CD4-positive, alpha-beta T cell (primary cell): ENCODE measurements at regions not wholly inside any gene's neighbourhood (a gene's known extent, or its start where the extent isn't known, plus 50 kb on each side); places are given as distances from the start of the nearest gene placed in this dataset.

Experiments used
- ATAC-seq: fragments of 200-7000 bp; cut with Tn5 transposase; one replicate; pipeline ENCODE4 v1.10.0; 2022; ENCODE audit warnings: mild to moderate bottlenecking; ENCODE audit not compliant: poor library complexity
- CTCF ChIA-PET: fragments of 350-600 bp; sonication (Branson Sonifier 250); formaldehyde crosslinking; loops from one replicate; lab custom pipeline; 2021; ENCODE audit warnings: antibody characterized with exemption, inconsistent platforms; lab: Charles Lee
- POLR2A ChIA-PET: fragments of 350-600 bp; sonication (Branson Sonifier 250); formaldehyde crosslinking; loops from one replicate; lab custom pipeline; 2021; ENCODE audit warnings: antibody characterized with exemption, inconsistent platforms; lab: Charles Lee
- DNase-seq, 14 experiments: peaks; one replicate each; pipeline ENCODE4 v3.0.0-alpha.2; 2013 to 2020; ENCODE audit warnings: mixed read lengths in 2 of 14
- H3K27ac ChIP-seq, 2 donors: one replicate each; pipeline versions ENCODE4 v1.5.1 to v1.7.0; 2013; ENCODE audit warnings: low read length in 2 of 2, low read depth in 1 of 2, mild to moderate bottlenecking in 1 of 2
- H3K27me3 ChIP-seq, 2 experiments: 1 replicate in 1 of 2; 2 replicates in 1 of 2; pipeline versions ENCODE4 v1.6.1 to v1.7.0; 2013; ENCODE audit warnings: low read length in 2 of 2, control low read depth in 1 of 2, mild to moderate bottlenecking in 1 of 2, moderate library complexity in 1 of 2; ENCODE audit not compliant: insufficient read depth in 2 of 2, control insufficient read depth in 1 of 2
- H3K36me3 ChIP-seq: one replicate; pipeline ENCODE4 v1.6.1; 2013; ENCODE audit warnings: low read length, control low read depth; ENCODE audit not compliant: insufficient read depth
- H3K4me1 ChIP-seq: one replicate; pipeline ENCODE4 v1.6.1; 2013; ENCODE audit warnings: low read length, control low read depth; ENCODE audit not compliant: insufficient read depth
- H3K4me3 ChIP-seq: one replicate; pipeline ENCODE4 v1.5.1; 2013; ENCODE audit warnings: mild to moderate bottlenecking, low read length, moderate library complexity
- H3K9me3 ChIP-seq, 2 experiments: 1 replicate in 1 of 2; 2 replicates in 1 of 2; pipeline versions ENCODE4 v1.6.1 to v1.7.0; 2013; ENCODE audit warnings: low read length in 2 of 2, mild to moderate bottlenecking in 2 of 2, control low read depth in 1 of 2, moderate library complexity in 1 of 2; ENCODE audit not compliant: control insufficient read depth in 1 of 2, insufficient read depth in 1 of 2
- H3K27ac Mint-ChIP-seq: one replicate; pipeline ENCODE4 v1.8.0; 2020; ENCODE audit warnings: mixed read lengths
- H3K27me3 Mint-ChIP-seq: one replicate; pipeline ENCODE4 v1.8.0; 2021; ENCODE audit warnings: mixed read lengths
- H3K36me3 Mint-ChIP-seq: one replicate; pipeline ENCODE4 v1.8.0; 2021; ENCODE audit warnings: low read depth, mixed read lengths
- H3K4me1 Mint-ChIP-seq: one replicate; pipeline ENCODE4 v1.8.0; 2021; ENCODE audit warnings: low read depth, mixed read lengths
- H3K4me3 Mint-ChIP-seq: one replicate; pipeline ENCODE4 v1.8.0; 2020; ENCODE audit warnings: mild to moderate bottlenecking, mixed read lengths
- H3K9me3 Mint-ChIP-seq: one replicate; pipeline ENCODE4 v1.8.0; 2020; ENCODE audit warnings: mixed read lengths
- CTCF ChIP-seq: fragments of 200-600 bp; IDR thresholded peaks from one replicate; pipeline ENCODE4 v1.8.0; 2022; ENCODE audit warnings: antibody characterized with exemption, mild to moderate bottlenecking
- intact Hi-C, 2 experiments: fragments of 100-400 bp; cut with DNase I in 1 of 2; cut with micrococcal nuclease in 1 of 2; formaldehyde crosslinking; loops; one replicate each; pipeline versions ENCODE4 v1.15.1 to v1.9.0; 2023 to 2025; cut with DNase I, micrococcal nuclease

DNA sequence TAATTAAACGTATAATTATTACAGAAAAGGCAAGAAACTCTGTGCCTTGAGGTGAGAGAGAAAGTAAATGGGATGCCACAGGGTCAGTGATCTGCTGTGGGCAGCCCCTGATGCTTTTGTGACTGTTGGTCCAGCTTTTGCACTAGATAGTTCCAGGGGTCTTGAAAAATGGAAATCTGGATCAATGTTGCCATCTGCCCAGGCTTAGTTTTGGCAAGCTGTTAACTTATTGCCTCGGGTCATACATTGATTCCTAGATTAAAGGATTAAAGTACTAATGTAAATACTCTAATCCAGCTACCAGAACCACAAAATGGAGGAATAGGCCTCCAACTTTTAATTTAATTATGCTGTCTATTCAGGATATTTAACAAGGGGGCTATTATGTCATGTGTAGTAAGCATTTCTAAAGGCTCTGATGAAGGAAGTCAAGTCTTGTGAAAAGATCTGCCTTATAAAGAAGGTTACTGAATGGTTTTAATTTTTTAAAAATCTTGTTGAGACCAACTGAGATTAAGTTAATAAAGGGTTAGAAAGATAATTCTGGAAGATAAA lies 376.0 kb upstream of the HS3ST5 start:
- ChIA-PET CTCF (no interaction called here), POLR2A (no interaction called here)
- H3K4me1 Mint-ChIP-seq = no peaks in the 10 kb centered on the region
- Histone ChIP-seq H3K36me3 (no peaks in the 10 kb centered on the region), H3K9me3 (no peaks in the 10 kb centered on the region), H3K4me1 (no peaks in the 10 kb centered on the region), H3K27ac (no peak overlapping the region), H3K27me3 (no peaks in the 10 kb centered on the region), H3K4me3 (no peak overlapping the region)
- peaks cover 5% of the 10 kb centered on the region for H3K9me3 Mint-ChIP-seq
- intact Hi-C loops = no loop called here
- H3K27ac Mint-ChIP-seq = no peak overlapping the region
- ATAC-seq = no peak
- no peaks in the 10 kb centered on the region for H3K27me3 Mint-ChIP-seq
- no peak for TF ChIP-seq CTCF
- H3K36me3 Mint-ChIP-seq = no peaks in the 10 kb centered on the region
- H3K4me3 Mint-ChIP-seq = no peak overlapping the region
- no peak for DNase-seq

GRCh38 chr6:114718186-114718585 lies 375.4 kb upstream of the HS3ST5 start:
- H3K36me3 Mint-ChIP-seq = no peaks in the 10 kb centered on the region
- DNase-seq (no peak), ATAC-seq (no peak)
- TF ChIP-seq CTCF = no peak
- POLR2A ChIA-PET = no interaction called here
- H3K27me3 ChIP-seq = no peaks in the 10 kb centered on the region
- intact Hi-C loops = no loop called here
- H3K36me3 ChIP-seq = no peaks in the 10 kb centered on the region
- no peak overlapping the region for H3K27ac ChIP-seq
- H3K4me3 Mint-ChIP-seq = no peak overlapping the region
- H3K4me3 ChIP-seq = no peak overlapping the region
- no peaks in the 10 kb centered on the region for H3K9me3 ChIP-seq
- peaks cover 5% of the 10 kb centered on the region for H3K9me3 Mint-ChIP-seq
- no peaks in the 10 kb centered on the region for H3K4me1 Mint-ChIP-seq
- H3K27me3 Mint-ChIP-seq = no peaks in the 10 kb centered on the region
- no peaks in the 10 kb centered on the region for H3K4me1 ChIP-seq
- CTCF ChIA-PET = no interaction called here
- no peak overlapping the region for H3K27ac Mint-ChIP-seq

GRCh38 chr6:114714836-114715507 lies 372.1 kb upstream of the HS3ST5 start:
- H3K27ac ChIP-seq = no peak overlapping the region
- H3K9me3 ChIP-seq = no peaks in the 10 kb centered on the region
- ATAC-seq = no peak
- Mint-ChIP-seq H3K27me3 (no peaks in the 10 kb centered on the region), H3K27ac (no peak overlapping the region), H3K9me3 (peaks cover 11% of the 10 kb centered on the region), H3K4me3 (no peak overlapping the region), H3K4me1 (no peaks in the 10 kb centered on the region), H3K36me3 (no peaks in the 10 kb centered on the region)
- no peak for TF ChIP-seq CTCF
- H3K27me3 ChIP-seq = no peaks in the 10 kb centered on the region
- H3K36me3 ChIP-seq = no peaks in the 10 kb centered on the region
- no peak overlapping the region for H3K4me3 ChIP-seq
- no peak for DNase-seq
- CTCF ChIA-PET = no interaction called here
- intact Hi-C loops = no loop called here
- no peaks in the 10 kb centered on the region for H3K4me1 ChIP-seq
- POLR2A ChIA-PET = no interaction called here
